ENCODE measurements at regions not wholly inside any gene's neighbourhood (a gene's known extent, or its start where the extent isn't known, plus 50 kb on each side); places are given as distances from the start of the nearest gene placed in this dataset.
A peak's percentile ranks its signal among the peaks of the same experiment; 100 is the strongest.
"Not testable (repeated sequence)": the region's sequence is repeated elsewhere in the genome, so short reads cannot be mapped to it uniquely, and the experiment has no call there.

DNA sequence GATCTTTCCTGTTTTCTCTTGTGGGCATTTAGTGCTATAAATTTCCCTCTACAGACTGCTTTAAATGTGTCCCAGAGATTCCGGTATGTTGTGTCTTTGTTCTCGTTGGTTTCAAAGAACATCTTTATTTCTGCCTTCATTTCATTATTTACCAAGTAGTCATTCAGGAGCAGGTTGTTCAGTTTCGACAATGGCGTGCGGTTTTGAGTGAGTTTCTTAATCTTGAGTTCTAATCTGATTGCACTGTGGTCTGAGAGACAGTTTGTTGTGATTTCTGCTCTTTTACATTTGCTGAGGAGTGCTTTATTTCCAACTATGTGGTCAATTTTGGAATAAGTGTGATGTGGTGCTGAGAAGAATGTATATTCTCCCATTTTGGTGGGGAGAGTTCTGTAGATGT, 535.7 kb upstream of the RGMB start:
- DNase-seq = not testable (repeated sequence)

DNA sequence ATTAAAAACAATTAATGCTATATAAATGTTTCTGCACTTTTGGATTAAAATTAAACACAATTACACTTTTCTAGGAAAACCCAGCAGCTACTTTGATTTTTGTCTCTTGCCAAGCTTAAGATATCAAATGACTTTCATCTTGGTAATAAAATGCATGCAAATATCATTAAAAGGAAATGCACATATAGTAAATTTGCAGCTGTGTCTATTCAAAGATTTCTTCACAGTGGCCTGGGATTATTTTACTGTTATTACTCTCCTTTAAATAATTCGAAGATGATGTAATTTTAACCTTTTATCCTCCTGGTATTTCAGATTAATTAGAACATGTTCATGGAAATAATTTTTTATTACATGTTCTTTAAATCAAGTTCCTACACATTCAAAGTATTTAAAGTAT, 529.5 kb upstream of the RGMB start:
- DNase-seq = no peak

- no peak for DNase-seq
Observed at GRCh38 chr5:98248949-98249348, 524.5 kb upstream of the RGMB start.

- DNase-seq = no peak
Observed at GRCh38 chr5:98258939-98259338, 514.5 kb upstream of the RGMB start.

- no peak for DNase-seq
Observed at GRCh38 chr5:98259595-98259994, 513.9 kb upstream of the RGMB start.

- no peak for DNase-seq
Observed at GRCh38 chr5:98263084-98263483, 510.4 kb upstream of the RGMB start.

DNA sequence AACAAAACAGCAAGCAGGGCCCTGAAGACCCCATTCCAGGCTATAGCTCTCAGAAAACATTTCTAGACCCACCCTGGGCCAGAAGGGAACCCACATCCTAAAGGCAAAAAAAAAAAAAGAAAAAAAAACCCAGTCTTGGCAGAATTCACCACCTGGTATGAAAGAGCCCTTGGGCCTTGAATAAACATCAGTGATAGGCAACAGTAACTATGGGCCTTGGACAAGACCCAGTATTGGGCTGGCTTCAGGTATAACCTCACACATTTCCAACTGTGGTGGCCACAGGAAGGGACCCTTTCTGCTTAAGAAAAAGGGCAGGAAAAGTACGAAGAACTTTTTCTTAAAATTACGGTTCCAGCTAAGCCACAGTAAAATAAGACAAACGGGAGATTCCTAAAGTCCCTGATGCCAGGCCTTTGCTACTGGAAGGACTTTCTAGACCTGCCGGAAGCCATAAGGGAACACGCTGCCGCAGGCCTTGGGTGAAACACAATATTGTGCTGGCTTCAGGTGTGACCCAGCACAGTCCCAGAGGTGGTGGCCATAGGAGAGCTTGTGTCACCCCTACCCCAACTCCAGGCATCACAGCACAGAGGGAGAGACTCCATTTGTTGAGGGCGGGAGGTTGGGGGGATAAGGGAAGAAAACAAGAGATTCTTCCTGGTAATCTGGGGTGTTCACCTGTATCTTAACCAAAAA, 505.2 kb upstream of the RGMB start:
- DNase-seq = no peak

DNA sequence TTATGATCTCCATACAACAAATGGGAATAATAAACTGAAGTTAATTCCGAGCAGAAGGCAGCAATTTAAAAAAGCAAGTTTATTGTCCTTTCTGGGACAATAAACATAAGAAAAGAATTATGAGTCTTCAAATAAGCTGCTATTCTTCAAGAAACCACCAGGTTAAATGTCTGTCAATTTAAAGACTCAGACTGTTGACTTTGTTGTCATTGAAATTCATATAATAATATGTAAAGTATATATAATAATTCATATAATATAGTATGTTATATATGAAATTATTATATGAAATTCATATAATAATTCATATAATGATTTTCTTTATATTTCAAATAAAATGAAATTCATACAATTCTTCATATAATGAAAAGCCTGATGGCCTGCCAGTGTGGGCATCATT, 497.5 kb upstream of the RGMB start:
- DNase-seq = no peak

DNA sequence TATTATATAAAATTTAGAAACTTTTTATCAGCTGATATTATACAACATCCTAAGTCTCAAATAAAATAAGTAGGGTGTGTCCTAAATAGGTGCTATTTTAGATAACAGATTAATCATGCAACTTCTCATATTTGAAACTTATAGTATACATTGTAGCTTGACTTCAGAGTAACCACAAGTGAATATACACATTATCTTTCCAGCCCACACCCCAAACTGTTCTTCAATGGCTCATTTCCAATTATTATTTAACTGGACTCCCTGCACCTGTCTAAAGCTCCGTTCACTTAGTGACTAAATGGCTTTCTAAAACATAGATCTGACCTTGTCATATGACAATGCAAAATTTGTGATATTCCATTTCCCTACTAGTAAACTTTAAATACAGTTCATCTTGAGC, 490.9 kb upstream of the RGMB start:
- no peak for DNase-seq

GRCh38 chr5:98292496-98292895, 481.0 kb upstream of the RGMB start:
- DNase-seq = no peak

GRCh38 chr5:98296426-98296825, 477.0 kb upstream of the RGMB start:
- no peak for DNase-seq

- no peak for DNase-seq
Observed at GRCh38 chr5:98299435-98299834, 474.0 kb upstream of the RGMB start.

DNA sequence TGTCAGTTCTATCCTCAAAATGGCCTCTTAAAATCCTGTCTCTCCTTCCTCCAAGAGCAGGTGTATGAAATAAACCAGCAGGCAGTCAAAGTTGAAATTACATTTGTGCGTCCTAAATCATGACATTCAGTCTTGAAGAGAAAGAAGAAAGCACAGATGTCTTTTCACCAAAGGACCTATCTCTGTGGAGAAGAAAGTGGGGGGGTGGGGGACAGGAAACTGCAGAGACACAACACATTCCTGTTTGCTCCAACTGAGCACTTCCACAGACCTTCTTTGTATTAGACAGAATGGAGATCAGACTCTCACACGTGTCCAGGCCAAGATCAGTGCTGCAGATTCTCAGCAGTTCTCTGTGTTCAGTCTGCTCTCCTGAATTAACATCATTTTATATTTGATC, 471.9 kb upstream of the RGMB start:
- no peak for DNase-seq

DNA sequence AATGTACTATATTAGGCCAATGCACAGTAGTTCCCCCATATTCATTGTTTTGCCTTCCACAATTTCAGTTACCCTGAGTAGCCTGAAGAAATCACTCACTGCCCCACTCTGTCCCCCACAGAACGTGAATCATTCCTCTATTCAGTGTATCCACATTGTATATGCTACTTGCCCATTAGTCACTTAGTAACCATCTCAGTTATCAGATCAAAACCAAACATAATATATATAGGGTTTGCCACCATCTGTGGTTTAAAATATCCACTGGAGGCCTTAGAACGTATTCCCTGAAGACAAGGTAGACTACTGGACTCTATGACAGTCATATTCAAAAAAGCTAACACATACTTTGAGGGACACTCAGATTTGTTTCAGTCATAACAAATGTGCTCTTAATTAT, 465.7 kb upstream of the RGMB start:
- DNase-seq = no peak

GRCh38 chr5:98308231-98308630, 465.2 kb upstream of the RGMB start:
- no peak for DNase-seq

DNA sequence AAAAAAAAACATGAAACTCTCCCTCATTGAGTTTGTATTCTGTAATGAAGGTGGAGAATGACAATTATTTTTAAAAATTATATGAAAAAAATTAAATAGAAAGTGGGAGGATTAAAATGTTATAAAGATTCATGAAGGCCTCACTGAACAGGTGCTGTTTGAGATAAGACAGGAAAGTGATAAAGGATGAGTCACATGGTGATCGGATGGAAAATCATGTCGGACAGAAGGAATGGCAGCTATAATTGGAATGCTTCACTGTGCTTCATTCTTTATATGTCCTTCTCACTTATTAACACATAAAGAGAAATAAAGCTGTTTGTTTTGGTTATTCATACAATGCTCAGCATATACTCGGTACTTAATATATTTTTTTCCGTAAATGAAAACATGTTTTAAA, 464.5 kb upstream of the RGMB start:
- DNase-seq = no peak

GRCh38 chr5:98309785-98310598, 463.5 kb upstream of the RGMB start:
- peak; percentile 83 for DNase-seq

DNA sequence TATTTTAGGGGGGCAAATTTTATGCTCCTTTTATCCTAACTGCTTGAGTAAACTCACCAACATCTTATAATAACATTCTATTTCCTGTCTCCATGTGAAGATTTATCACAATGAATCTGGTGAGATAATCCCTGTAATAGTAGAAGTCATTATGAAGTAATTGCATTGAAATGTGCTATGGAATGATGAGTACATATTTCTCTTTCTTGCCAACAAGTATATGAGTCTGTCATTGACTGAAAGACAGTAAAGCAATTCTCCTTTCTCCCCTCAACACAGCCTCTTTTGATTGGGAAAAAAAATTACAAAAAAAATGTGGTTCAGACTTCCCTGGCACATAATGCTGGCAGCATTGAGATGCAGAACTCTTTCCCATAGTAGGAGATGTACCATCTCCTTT, 459.2 kb upstream of the RGMB start:
- DNase-seq = no peak

DNA sequence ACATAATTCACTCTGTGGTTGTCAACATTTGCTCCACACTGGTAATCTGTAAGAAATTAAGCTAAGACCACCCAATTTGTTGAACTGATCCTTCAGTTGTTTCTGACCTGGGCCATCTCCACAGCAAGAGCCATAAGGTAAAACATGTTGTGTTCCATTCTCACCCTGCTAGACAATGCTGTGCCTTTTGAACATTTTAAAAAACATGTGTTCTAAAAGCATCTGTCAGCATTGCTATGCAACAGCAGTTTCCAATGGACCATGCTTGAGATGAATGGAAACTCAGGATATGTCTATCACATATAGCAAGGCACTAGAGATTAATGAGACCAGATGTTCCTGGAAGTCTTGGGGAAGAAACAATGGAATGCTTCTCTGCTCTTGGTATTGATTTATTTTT, 455.1 kb upstream of the RGMB start:
- no peak for DNase-seq

GRCh38 chr5:98319299-98320011, 454.0 kb upstream of the RGMB start:
- no peak for DNase-seq

DNA sequence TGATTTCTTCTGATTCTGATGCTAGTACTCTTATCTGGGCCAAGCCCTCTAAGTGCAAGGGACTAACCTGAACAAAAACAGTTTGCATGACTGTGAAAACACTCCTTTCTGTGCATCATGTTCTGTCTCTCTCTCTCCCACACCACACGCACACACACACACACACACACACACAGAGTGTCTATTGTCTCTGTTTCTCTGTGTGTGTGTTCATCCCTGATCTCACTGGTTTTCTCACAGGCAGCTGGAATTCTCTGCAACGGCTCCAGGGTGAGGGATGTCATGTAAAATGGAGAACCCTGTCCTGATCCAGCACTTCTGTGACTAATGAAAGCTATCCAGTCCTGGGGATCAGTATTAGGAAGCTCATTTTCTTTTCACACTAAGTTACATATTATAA, 453.1 kb upstream of the RGMB start:
- no peak for DNase-seq

DNA sequence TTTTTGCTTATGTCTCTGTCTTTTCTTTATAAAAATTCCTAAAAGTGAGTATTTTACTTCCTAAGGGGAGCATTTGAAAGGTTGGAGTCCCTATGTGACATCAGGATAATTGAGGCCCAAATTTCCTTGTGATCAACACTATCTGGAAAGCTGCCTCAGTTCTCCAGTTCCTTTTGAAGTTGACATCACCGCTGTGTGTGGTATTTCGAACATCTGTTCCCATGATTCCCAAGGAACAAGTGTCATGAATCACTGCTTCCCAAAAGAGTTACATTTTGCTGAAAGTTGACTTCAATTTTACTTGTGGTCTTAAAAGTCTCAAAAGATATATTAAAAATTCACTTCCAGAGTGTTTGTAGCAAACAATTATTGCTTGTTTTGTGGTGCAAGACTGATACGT, 452.1 kb upstream of the RGMB start:
- no peak for DNase-seq

DNA sequence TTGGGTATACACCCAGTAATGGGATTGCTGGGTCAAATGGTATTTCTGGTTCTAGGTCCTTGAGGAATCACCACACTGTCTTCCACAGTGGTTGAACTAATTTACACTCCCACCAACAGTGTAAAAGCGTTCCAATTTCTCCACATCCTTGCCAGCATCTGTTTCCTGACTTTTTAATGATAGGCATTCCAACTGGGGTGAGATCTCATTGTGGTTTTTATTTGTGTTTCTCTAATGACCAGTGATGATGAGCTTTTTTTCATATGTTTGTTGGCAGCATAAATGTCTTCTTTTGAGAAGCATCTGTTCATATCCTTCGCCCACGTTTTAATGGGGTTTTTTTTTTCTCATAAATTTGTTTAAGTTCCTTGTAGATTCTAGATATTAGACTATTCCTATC, 448.3 kb upstream of the RGMB start:
- DNase-seq = not testable (repeated sequence)

DNA sequence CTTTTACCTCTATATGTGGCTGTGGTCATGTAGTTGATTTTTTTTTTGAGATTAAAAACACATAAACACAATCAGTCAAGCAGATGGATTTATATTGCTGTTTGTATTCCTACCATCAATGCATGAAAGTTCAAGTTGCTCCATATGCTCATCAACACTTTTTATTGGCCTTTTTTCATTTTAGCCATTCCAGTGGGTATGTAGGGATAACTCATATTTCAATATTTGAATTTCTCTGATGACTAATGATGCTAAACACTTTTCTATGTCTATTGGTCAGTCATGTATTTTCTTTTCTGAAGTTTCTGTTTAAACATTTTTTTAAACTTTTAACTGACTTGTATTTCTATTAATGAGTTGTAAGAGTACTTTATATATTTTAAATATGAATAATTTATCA, 445.4 kb upstream of the RGMB start:
- no peak for DNase-seq

Measured in MV-4-11 (cell line).